Glomerular visceral epithelial cell (primary cell): ENCODE measurements at regions not wholly inside any gene's neighbourhood (a gene's known extent, or its start where the extent isn't known, plus 50 kb on each side); places are given as distances from the start of the nearest gene placed in this dataset.
"Not testable (repeated sequence)": the region's sequence is repeated elsewhere in the genome, so short reads cannot be mapped to it uniquely, and the experiment has no call there.

ENCODE experiments used
- DNase-seq: peaks from one replicate; pipeline ENCODE4 v3.0.0-alpha.2; 2016; ENCODE audit errors: extremely low spot score

- DNase-seq: no peak
These were observed 324.9 kb upstream of the MEX3C start for GRCh38 chr18:51522338-51522737.

- DNase-seq: no peak
These were observed 325.3 kb upstream of the MEX3C start for GRCh38 chr18:51522821-51523220.

- no peak for DNase-seq
These were observed 326.2 kb upstream of the MEX3C start for GRCh38 chr18:51523671-51524070.

- DNase-seq: no peak
These were observed 328.2 kb upstream of the MEX3C start for GRCh38 chr18:51525453-51526225.

GRCh38 chr18:51527826-51528225, 330.3 kb upstream of the MEX3C start:
- no peak for DNase-seq

- DNase-seq: no peak
These were observed 334.0 kb upstream of the MEX3C start for GRCh38 chr18:51531501-51531900.

GRCh38 chr18:51537487-51537886, 340.0 kb upstream of the MEX3C start:
- no peak for DNase-seq

GRCh38 chr18:51540562-51540961, 343.1 kb upstream of the MEX3C start:
- no peak for DNase-seq

GRCh38 chr18:51541230-51541629, 343.7 kb upstream of the MEX3C start:
- DNase-seq: no peak

- DNase-seq: no peak
These were observed 346.2 kb upstream of the MEX3C start for GRCh38 chr18:51543658-51544155.

GRCh38 chr18:51545446-51545845, 348.0 kb upstream of the MEX3C start:
- DNase-seq: no peak

- no peak for DNase-seq
These were observed 361.9 kb upstream of the MEX3C start for GRCh38 chr18:51559198-51559901.

GRCh38 chr18:51559902-51560287, 362.4 kb upstream of the MEX3C start:
- DNase-seq: no peak

- DNase-seq: no peak
These were observed 364.3 kb upstream of the MEX3C start for GRCh38 chr18:51561821-51562220.

- DNase-seq: no peak
These were observed 365.4 kb upstream of the MEX3C start for GRCh38 chr18:51562866-51563265.

GRCh38 chr18:51563396-51563795, 365.9 kb upstream of the MEX3C start:
- DNase-seq: no peak

- no peak for DNase-seq
These were observed 370.7 kb upstream of the MEX3C start for GRCh38 chr18:51568151-51568550.

- DNase-seq: no peak
These were observed 371.7 kb upstream of the MEX3C start for GRCh38 chr18:51569153-51569552.

GRCh38 chr18:51569561-51569960, 372.1 kb upstream of the MEX3C start:
- no peak for DNase-seq

GRCh38 chr18:51570071-51570470, 372.6 kb upstream of the MEX3C start:
- DNase-seq: not testable (repeated sequence)

- DNase-seq: not testable (repeated sequence)
These were observed 376.4 kb upstream of the MEX3C start for GRCh38 chr18:51573886-51574285.

- no peak for DNase-seq
These were observed 377.7 kb upstream of the MEX3C start for GRCh38 chr18:51575171-51575570.

- no peak for DNase-seq
These were observed 381.0 kb upstream of the MEX3C start for GRCh38 chr18:51578406-51578980.
